ENCODE measurements at regions not wholly inside any gene's neighbourhood (a gene's known extent, or its start where the extent isn't known, plus 50 kb on each side); places are given as distances from the start of the nearest gene placed in this dataset.
"Not testable (repeated sequence)": the region's sequence is repeated elsewhere in the genome, so short reads cannot be mapped to it uniquely, and the experiment has no call there.

GRCh38 chr14:56416213-56416612, 163.4 kb upstream of the TMEM260 start:
- no peak for DNase-seq
- intact Hi-C loops (cut with DNase I): no loop called here

DNA sequence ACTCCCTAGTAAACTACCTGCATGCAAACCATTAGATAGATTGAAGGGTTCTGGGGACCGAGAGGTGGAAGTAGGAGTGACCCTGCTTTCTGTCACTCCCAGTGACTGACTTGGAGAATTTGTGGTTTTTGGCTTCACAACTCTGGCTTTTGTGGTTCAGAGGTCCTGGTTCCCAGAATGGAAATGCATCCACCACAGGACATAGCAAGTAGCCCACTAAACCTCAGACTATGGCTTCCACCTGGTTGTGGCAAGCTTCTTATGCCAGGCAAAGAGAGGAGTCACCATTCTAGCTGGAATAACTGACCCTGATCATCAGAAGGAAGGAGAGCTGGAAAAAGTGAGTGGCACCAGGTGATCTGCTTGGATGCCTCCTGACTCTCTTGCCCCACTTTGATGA, 162.4 kb upstream of the TMEM260 start:
- intact Hi-C loops (cut with DNase I): no loop called here
- no peak for DNase-seq

DNA sequence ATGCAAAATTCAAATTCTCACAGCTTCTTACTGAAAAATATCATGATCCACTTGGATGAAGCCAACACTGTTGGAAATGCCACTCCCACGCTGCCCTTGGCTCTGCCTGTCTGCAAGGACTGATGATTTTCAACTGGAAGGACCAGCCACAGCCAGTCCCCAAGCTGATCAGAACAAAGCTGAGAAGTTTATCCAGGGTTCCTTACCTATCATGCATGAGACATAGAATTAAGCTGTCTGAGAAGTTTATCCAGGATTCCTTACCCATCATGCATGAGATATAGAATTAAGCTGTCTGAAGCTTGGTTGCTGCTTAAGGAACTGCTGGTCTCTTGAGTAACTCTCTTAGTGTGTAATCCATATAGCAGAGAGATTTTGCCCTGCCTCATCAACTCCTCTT, 159.8 kb upstream of the TMEM260 start:
- intact Hi-C loops (cut with DNase I): no loop called here
- no peak for DNase-seq

GRCh38 chr14:56422221-56422620, 157.4 kb upstream of the TMEM260 start:
- DNase-seq: no peak
- intact Hi-C loops (cut with DNase I): no loop called here

DNA sequence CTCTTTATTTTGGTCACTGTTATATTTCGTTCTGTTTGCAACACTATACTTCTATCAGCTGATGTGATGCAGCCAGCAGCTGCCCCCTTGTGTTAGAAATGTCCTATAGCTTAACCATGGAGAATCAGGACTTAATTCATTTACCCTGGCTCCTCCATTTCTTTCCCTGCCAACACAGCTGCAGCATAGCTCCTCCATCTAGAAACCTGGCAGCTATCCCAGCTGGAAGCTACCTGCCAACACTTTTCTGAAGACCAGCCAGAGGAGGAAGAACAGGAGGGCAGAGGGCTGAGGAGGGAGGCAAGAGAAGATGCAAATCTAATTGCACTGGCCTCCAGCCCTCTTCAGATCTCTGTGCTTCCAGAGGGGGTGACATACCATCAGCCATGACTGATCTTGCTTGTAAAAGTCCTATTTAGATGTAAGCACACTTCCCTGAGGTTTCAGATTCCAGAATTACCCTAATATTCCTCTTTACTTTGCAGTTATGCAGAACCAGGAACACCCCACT, 156.8 kb upstream of the TMEM260 start:
- peak in 33 of 42 donors; percentile 5 to 62 (median 31) for DNase-seq
- intact Hi-C loops (cut with DNase I): no loop called here

DNA sequence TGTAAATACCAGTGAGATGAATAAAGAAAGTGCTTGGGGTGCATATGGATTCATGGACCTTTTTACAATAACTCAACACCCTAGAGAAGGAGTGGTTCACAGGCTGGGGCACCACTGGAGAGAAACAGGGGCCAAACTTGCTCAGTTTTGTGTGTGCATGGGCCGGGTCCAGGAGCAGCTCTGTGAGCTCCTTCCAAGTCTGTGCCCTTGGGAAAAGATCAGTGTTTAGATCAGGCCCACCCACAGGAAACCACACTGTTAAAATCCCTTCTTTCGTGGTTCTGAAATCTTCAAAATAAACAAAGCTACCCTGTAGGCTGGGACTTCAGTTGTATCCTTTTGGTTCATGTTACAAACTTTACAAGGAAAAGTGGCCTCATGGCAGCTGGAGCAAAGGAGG, 156.1 kb upstream of the TMEM260 start:
- no peak for DNase-seq
- intact Hi-C loops (cut with DNase I): no loop called here

DNA sequence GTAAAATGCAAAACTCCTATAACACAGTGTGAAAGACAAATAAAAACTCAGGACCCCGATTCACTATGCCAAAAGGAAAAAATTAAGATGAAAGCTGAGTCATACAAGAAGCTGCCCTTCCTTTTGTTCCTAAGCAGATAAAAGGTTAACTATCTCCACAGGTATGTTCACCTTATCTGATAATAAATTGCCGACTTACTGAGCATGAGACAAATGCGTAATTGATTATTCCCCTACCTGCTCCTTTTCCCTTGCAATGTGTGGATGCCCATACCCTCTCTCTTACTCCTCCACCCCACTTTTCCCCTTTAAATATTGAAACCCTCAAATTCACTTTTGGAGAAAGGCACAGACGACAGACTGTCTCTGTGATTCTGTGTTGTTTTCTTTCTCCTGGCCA, 148.6 kb upstream of the TMEM260 start:
- intact Hi-C loops (cut with DNase I): no loop called here
- no peak for DNase-seq

- DNase-seq: no peak
- intact Hi-C loops (cut with DNase I): no loop called here
Measured at GRCh38 chr14:56449670-56450213, 129.9 kb upstream of the TMEM260 start.

- DNase-seq: no peak
- intact Hi-C loops (cut with DNase I): no loop called here
Measured at GRCh38 chr14:56452940-56453339, 126.7 kb upstream of the TMEM260 start.

- intact Hi-C loops (cut with DNase I); DNase-seq: not testable (repeated sequence)
Measured at GRCh38 chr14:56454680-56455079, 124.9 kb upstream of the TMEM260 start.

DNA sequence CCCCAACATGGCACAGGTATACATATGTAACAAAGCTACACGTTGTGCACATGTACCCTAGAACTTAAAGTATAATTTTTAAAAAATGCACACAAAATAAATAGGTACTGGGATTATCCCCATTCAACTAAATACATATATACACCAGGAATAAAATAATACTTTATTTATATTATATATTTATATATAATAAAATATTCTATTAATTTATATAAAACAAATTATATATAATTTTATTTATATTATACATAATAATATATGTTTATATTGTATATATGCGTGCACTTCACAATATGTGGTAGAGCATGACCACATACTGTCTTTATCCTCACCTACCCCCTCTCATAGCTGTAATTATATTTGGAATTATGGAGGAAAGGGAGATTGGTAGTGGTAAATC, 119.1 kb upstream of the TMEM260 start:
- intact Hi-C loops (cut with DNase I): no loop called here
- DNase-seq: no peak

DNA sequence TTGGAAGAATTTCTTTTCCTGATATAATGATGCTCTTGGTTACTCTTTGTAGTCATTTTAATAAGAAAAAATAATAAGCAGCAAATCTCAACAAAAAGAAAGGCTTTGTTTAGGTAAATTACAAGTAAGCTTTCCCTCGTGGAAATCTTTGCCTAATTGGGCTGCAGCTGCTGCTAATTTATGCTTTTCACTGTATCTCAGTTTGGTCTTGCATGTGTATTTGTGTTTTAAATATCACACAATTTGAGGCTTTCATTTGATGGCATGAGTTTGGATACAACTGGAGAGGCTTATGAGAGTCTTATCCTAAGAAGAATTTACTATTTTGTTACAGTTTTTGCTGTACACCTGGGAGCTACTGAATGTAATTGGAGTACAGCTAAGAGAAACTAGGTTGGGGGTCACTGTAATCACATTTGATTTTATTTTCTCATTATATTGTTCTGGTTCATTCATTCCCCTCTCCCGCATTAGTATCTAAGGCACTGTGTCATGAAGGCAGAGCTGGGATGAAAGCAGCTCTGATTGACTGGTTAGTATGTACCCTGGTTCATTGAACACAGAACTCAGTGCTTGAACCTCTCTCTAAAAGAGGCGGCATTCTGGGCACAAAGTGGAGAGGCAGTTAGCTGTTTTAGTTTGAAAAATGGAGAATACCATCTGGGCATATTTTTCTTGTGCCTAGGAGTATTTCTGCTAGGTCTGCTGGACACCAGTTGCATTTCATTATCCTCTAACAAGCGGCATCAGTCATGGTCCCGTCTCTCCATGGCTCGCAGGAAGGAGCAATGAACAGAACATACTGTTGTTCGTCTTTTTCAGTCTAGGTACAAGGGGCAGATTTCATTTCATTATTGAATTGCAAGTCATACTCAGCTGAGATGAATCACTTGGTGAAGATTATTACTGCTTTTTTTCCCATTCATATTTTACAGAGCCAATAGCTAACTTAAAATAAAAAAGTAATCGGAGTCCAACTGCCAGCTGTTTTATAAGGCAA, 118.0 kb upstream of the TMEM260 start:
- DNase-seq: no peak

DNA sequence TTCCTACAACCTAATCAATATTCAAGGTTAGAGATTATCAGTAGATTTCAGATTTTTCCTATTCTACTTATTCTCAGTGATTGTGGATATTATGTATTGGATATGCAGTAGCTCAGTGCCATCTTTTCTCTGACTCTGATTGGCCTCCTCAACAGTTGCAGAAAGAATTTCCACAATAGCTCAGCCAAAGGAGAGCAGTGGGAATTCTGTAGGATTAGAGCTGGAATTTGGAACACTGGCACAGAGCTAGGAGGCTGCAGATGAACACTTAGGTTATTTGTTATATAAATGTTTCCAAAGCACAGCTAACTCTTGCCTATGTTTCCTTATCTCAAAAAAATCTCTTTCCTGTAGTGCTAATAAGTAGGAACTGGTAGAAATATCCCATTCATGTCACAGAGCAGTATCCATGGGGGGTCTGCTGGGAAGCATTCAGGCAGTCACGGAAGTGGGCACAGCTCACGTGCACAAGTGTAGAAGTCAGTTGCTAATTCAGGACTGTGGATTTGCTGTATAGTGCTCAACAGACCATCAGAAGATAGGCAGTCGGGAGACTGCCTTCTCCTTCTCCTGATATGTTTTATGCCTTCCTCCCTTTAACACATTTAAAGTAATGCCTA, 116.2 kb upstream of the TMEM260 start:
- intact Hi-C loops (cut with DNase I): no loop called here
- no peak for DNase-seq

More for the DNA sequence above, 118.0 kb upstream of the TMEM260 start:
- intact Hi-C loops (cut with DNase I): no loop called here

DNA sequence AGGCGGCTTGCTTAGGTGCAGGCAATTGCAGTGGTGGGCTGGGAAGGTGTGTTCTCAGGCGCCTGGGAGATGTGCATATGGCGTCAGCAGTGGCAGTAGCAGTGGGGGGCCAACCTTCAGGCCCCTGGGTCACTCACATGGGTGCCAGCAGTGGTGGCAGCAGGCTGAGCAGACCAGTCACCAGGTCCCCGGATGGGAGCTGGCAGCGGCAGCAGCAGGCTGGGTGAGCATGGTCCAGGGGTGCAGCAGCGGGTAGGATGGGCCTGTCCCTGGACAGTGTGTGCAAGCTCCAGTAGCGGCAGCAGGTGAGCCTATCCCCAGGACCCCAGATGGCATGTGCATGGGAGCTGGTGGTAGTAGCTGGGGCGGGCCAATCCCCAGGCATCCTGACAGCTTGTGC, 108.5 kb upstream of the TMEM260 start:
- no peak for DNase-seq
- intact Hi-C loops (cut with DNase I): loop anchor here (5.0 to 10.0 kb wide), 2 partner anchors 759 to 1026 kb away; partner anchors contain the start of gene TBPL2

DNA sequence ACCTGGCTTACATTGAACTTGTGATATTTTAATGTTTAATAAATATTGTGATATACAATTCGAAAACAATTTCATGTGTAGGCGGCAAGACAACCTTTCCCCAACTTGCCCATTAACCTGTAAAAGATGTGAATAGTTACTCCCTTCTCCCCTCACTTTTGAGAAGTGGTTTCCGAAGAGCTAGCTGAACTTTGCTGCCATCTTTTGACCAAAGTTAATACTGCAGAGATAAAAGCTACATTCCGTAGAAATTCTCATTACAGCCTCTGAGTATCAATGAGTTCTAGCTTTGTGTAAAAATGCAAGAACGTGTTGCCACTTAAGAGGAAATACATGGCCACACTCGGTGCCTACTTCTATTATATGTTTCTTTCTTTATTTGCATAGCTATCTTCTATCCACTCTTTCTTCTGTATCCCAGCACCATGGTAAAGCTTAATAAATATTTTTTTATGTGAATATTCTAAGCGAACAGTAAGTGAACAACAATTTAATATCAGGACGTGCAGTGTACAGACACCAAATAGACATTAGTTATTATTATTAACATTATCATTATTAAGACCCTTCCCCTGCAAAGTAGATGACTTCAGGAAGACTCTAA, 105.1 kb upstream of the TMEM260 start:
- peak in 2 of 42 donors; percentile 11 to 60 for DNase-seq
- intact Hi-C loops (cut with DNase I): loop anchor here (5.0 to 10.0 kb wide), 2 partner anchors 762 to 1030 kb away; partner anchors contain the start of gene TBPL2

- intact Hi-C loops (cut with DNase I): loop anchor here (10.0 kb wide), 1 partner anchor 832 kb away; no protein-coding TSS in a partner anchor
Measured at GRCh38 chr14:56482310-56482911, 97.2 kb upstream of the TMEM260 start.

GRCh38 chr14:56487090-56487667, 92.4 kb upstream of the TMEM260 start:
- intact Hi-C loops (cut with DNase I): loop anchor here (10.0 kb wide), 1 partner anchor 828 kb away; no protein-coding TSS in a partner anchor
- DNase-seq: peak in 1 of 42 donors; percentile 4

More at GRCh38 chr14:56482310-56482911, 97.2 kb upstream of the TMEM260 start:
- DNase-seq: no peak

DNA sequence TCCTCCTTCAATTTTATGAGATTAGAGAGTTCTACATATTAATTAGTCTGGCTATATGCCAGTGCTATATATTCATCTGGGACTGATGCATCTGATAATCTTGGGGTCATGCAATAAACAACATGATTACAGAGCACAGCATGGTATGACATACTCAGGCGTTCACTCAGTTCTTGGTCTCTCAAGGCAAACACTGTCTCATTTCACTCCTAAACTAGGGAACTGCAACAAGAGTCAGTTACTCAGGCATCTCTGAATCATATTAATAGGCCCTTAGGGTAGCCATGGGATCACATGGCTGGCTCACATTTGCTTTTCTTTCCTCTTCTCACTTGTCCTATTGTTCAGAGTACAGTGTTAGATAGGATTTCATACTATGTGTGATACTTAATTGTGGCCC, 91.8 kb upstream of the TMEM260 start:
- intact Hi-C loops (cut with DNase I): loop anchor here (10.0 kb wide), 1 partner anchor 827 kb away; no protein-coding TSS in a partner anchor
- no peak for DNase-seq
